ENCODE measurements at regions not wholly inside any gene's neighbourhood (a gene's known extent, or its start where the extent isn't known, plus 50 kb on each side); places are given as distances from the start of the nearest gene placed in this dataset.

DNA sequence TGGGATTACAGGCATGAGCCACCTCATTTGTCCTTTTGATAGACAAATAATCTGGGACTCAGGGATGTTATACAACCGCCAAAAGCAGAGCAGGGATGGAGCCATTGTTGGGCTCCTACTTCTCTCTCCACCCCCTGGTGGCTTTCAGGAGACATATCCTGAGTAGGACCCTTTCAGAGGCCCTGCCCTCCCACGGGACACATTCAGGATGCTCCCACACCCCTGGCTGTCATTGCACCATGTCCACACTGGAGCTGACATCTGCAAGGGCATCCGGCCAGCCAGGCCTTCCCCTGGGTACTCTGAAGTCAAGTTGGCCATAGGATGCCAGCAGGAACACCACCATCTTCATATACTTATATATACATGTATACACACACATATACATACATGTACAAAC lies 181.8 kb downstream of the SYK start:
- TF ChIP-seq, protein P1, sequence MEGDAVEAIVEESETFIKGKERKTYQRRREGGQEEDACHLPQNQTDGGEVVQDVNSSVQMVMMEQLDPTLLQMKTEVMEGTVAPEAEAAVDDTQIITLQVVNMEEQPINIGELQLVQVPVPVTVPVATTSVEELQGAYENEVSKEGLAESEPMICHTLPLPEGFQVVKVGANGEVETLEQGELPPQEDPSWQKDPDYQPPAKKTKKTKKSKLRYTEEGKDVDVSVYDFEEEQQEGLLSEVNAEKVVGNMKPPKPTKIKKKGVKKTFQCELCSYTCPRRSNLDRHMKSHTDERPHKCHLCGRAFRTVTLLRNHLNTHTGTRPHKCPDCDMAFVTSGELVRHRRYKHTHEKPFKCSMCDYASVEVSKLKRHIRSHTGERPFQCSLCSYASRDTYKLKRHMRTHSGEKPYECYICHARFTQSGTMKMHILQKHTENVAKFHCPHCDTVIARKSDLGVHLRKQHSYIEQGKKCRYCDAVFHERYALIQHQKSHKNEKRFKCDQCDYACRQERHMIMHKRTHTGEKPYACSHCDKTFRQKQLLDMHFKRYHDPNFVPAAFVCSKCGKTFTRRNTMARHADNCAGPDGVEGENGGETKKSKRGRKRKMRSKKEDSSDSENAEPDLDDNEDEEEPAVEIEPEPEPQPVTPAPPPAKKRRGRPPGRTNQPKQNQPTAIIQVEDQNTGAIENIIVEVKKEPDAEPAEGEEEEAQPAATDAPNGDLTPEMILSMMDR (IDR thresholded peaks at IDR 0.05) = no peak
- TF ChIP-seq RXRA (IDR thresholded peaks at IDR 0.05; ENCODE audit: borderline replicate concordance, low read depth) (no peak), GATA2 (CRISPR knock-in tag; IDR thresholded peaks at IDR 0.05) (no peak), EZH2phosphoT487 (IDR thresholded peaks at IDR 0.05; ENCODE audit: borderline replicate concordance, low read depth) (no peak), JUND (IDR thresholded peaks at IDR 0.05) (no peak), TAF1 (IDR thresholded peaks at IDR 0.05; ENCODE audit: borderline replicate concordance, low read depth, low read length) (no peak), POLR2AphosphoS5 (IDR thresholded peaks at IDR 0.05; ENCODE audit: low read depth, low read length) (no peak)
